ENCODE measurements at regions not wholly inside any gene's neighbourhood (a gene's known extent, or its start where the extent isn't known, plus 50 kb on each side); places are given as distances from the start of the nearest gene placed in this dataset.

- TF ChIP-seq CTCF (IDR thresholded peaks at IDR 0.05): no peak
- TF ChIP-seq EP300 (IDR thresholded peaks at IDR 0.05; ENCODE audit: low read depth): no peak
- TF ChIP-seq POLR2A (IDR thresholded peaks at IDR 0.05): no peak
- TF ChIP-seq POLR2AphosphoS5 (IDR thresholded peaks at IDR 0.05): no peak
These were observed 807.5 kb downstream of the IGSF11 start for GRCh38 chr3:118227191-118227590.

All from transverse colon (tissue), 4 donors.